ENCODE measurements at regions not wholly inside any gene's neighbourhood (a gene's known extent, or its start where the extent isn't known, plus 50 kb on each side); places are given as distances from the start of the nearest gene placed in this dataset.

GRCh38 chr2:121960251-121960650 lies 204.8 kb downstream of the TSN start:
- TF ChIP-seq CTCF (IDR thresholded peaks at IDR 0.05; ENCODE audit: low read depth, low read length) (no peak), EZH2phosphoT487 (IDR thresholded peaks at IDR 0.05; ENCODE audit: low read depth) (no peak)
- no peaks in the 10 kb centered on the region for H3K9me3 ChIP-seq (ENCODE audit: insufficient read depth, low read length)
- no peaks in the 10 kb centered on the region for H3K27me3 ChIP-seq (ENCODE audit: low read depth, low read length)
- H3K9ac ChIP-seq (ENCODE audit: low read length), result no peak overlapping the region
- no peaks in the 10 kb centered on the region for H3K79me2 ChIP-seq (ENCODE audit: low read length)
- H3K27ac ChIP-seq (ENCODE audit: low read length), result no peak overlapping the region
- no peaks in the 10 kb centered on the region for H4K20me1 ChIP-seq (ENCODE audit: insufficient read depth, low read length)
- H3K4me2 ChIP-seq (ENCODE audit: low read length), result no peak overlapping the region
- 0 out of 2 replicates have a peak, but pooled peaks cover 3% of the 10 kb centered on the region for H3K4me1 ChIP-seq (ENCODE audit: low read length)
- H2AFZ ChIP-seq (ENCODE audit: low read depth, low read length), result no peak overlapping the region
- no peak overlapping the region for H3K4me3 ChIP-seq (ENCODE audit: low read length)
- no peaks in the 10 kb centered on the region for H3K36me3 ChIP-seq (replicated peaks; ENCODE audit: low read depth, low read length)

- H4K20me1 ChIP-seq (ENCODE audit: insufficient read depth, low read length), result no peaks in the 10 kb centered on the region
- no peak overlapping the region for H3K4me2 ChIP-seq (ENCODE audit: low read length)
- no peaks in the 10 kb centered on the region for H3K79me2 ChIP-seq (ENCODE audit: low read length)
- no peaks in the 10 kb centered on the region for H3K27me3 ChIP-seq (ENCODE audit: low read depth, low read length)
- no peaks in the 10 kb centered on the region for H3K9me3 ChIP-seq (ENCODE audit: insufficient read depth, low read length)
- H3K4me3 ChIP-seq (ENCODE audit: low read length), result no peak overlapping the region
- no peak overlapping the region for H2AFZ ChIP-seq (ENCODE audit: low read depth, low read length)
- TF ChIP-seq CTCF (IDR thresholded peaks at IDR 0.05; ENCODE audit: low read depth, low read length) (no peak), EZH2phosphoT487 (IDR thresholded peaks at IDR 0.05; ENCODE audit: low read depth) (no peak)
- no peaks in the 10 kb centered on the region for H3K36me3 ChIP-seq (replicated peaks; ENCODE audit: low read depth, low read length)
- H3K9ac ChIP-seq (ENCODE audit: low read length), result no peak overlapping the region
- 0 out of 2 replicates have a peak, but pooled peaks cover 3% of the 10 kb centered on the region for H3K4me1 ChIP-seq (ENCODE audit: low read length)
- no peak overlapping the region for H3K27ac ChIP-seq (ENCODE audit: low read length)
Measured at GRCh38 chr2:121961761-121962160, 206.3 kb downstream of the TSN start.

- Histone ChIP-seq H3K4me2 (ENCODE audit: low read length) (no peak overlapping the region), H3K27ac (ENCODE audit: low read length) (no peak overlapping the region), H3K79me2 (ENCODE audit: low read length) (no peaks in the 10 kb centered on the region), H3K4me3 (ENCODE audit: low read length) (no peak overlapping the region), H3K9me3 (ENCODE audit: insufficient read depth, low read length) (no peaks in the 10 kb centered on the region), H3K9ac (ENCODE audit: low read length) (no peak overlapping the region), H3K4me1 (ENCODE audit: low read length) (no peaks in the 10 kb centered on the region), H4K20me1 (ENCODE audit: insufficient read depth, low read length) (no peaks in the 10 kb centered on the region), H3K27me3 (ENCODE audit: low read depth, low read length) (peaks cover 15% of the 10 kb centered on the region; the same call in 1 of the 2 replicates), H3K36me3 (replicated peaks; ENCODE audit: low read depth, low read length) (no peaks in the 10 kb centered on the region), H2AFZ (ENCODE audit: low read depth, low read length) (no peak overlapping the region)
- TF ChIP-seq EZH2phosphoT487 (IDR thresholded peaks at IDR 0.05; ENCODE audit: low read depth), result no peak
- no peak for TF ChIP-seq CTCF (IDR thresholded peaks at IDR 0.05; ENCODE audit: low read depth, low read length)
Measured at GRCh38 chr2:121965661-121966060, 210.2 kb downstream of the TSN start.

- Histone ChIP-seq H4K20me1 (ENCODE audit: insufficient read depth, low read length) (no peaks in the 10 kb centered on the region), H3K36me3 (replicated peaks; ENCODE audit: low read depth, low read length) (no peaks in the 10 kb centered on the region), H3K27me3 (ENCODE audit: low read depth, low read length) (peaks cover 15% of the 10 kb centered on the region; the same call in 1 of the 2 replicates), H3K9me3 (ENCODE audit: insufficient read depth, low read length) (no peaks in the 10 kb centered on the region), H3K4me3 (ENCODE audit: low read length) (no peak overlapping the region), H3K4me1 (ENCODE audit: low read length) (no peaks in the 10 kb centered on the region), H2AFZ (ENCODE audit: low read depth, low read length) (no peak overlapping the region), H3K9ac (ENCODE audit: low read length) (no peak overlapping the region), H3K27ac (ENCODE audit: low read length) (no peak overlapping the region), H3K4me2 (ENCODE audit: low read length) (no peak overlapping the region), H3K79me2 (ENCODE audit: low read length) (no peaks in the 10 kb centered on the region)
- no peak for TF ChIP-seq CTCF (IDR thresholded peaks at IDR 0.05; ENCODE audit: low read depth, low read length)
- no peak for TF ChIP-seq EZH2phosphoT487 (IDR thresholded peaks at IDR 0.05; ENCODE audit: low read depth)
Measured at GRCh38 chr2:121966663-121967062, 211.2 kb downstream of the TSN start.

Measured in OCI-LY3 (cell line).